WTC11 (cell line): ENCODE measurements at regions not wholly inside any gene's neighbourhood (a gene's known extent, or its start where the extent isn't known, plus 50 kb on each side); places are given as distances from the start of the nearest gene placed in this dataset.

Source experiments
- ATAC-seq: fragments of 200-7000 bp; cut with Tn5 transposase; 2 replicates; pipeline ENCODE4 v1.10.0; 2021; ENCODE audit warnings: mild to moderate bottlenecking, moderate library complexity
- CTCF ChIA-PET: fragments of 300-600 bp; sonication (Branson Sonifier 250); formaldehyde crosslinking; loops from one replicate; lab custom pipeline; 2021; ENCODE audit warnings: antibody characterized with exemption; lab: Charles Lee
- POLR2A ChIA-PET: fragments of 350-600 bp; sonication (Branson Sonifier 250); formaldehyde crosslinking; loops from one replicate; lab custom pipeline; 2021; ENCODE audit warnings: antibody characterized with exemption; lab: Charles Lee
- DNase-seq: peaks from one replicate; pipeline ENCODE4 v3.0.0; 2021; ENCODE audit warnings: low spot score
- H3K27ac Mint-ChIP-seq: 2 replicates; pipeline ENCODE4 v1.8.0; 2021; ENCODE audit warnings: mixed read lengths
- H3K27me3 Mint-ChIP-seq: 2 replicates; pipeline ENCODE4 v1.8.0; 2021; ENCODE audit warnings: low read depth, mild to moderate bottlenecking, moderate library complexity, mixed read lengths
- H3K36me3 Mint-ChIP-seq: 2 replicates; pipeline ENCODE4 v1.8.0; 2021; ENCODE audit warnings: mixed read lengths
- H3K4me1 Mint-ChIP-seq: 2 replicates; pipeline ENCODE4 v1.8.0; 2022; ENCODE audit warnings: mixed read lengths
- H3K4me3 Mint-ChIP-seq: 2 replicates; pipeline ENCODE4 v1.8.0; 2021; ENCODE audit warnings: mild to moderate bottlenecking, moderate library complexity, mixed read lengths
- H3K9me3 Mint-ChIP-seq: 2 replicates; pipeline ENCODE4 v1.8.0; 2021; ENCODE audit warnings: mixed read lengths
- ATF2 ChIP-seq: sonication (generic); formaldehyde crosslinking; IDR thresholded peaks from 2 replicates; pipeline ENCODE4 v1.8.1; 2022; ENCODE audit warnings: low read depth, missing genetic modification reagents, borderline replicate concordance
- E2F5 ChIP-seq: sonication (generic); formaldehyde crosslinking; IDR thresholded peaks from 2 replicates; pipeline ENCODE4 v1.8.1; 2022; ENCODE audit warnings: mild to moderate bottlenecking, moderate library complexity, missing genetic modification reagents
- GRHL2 ChIP-seq: fragments of 250-450 bp; sonication (Bioruptor Pico); IDR thresholded peaks from 2 replicates; pipeline ENCODE4 v1.8.0; 2022; ENCODE audit warnings: mild to moderate bottlenecking, moderate library complexity; ENCODE audit not compliant: insufficient replicate concordance, severe bottlenecking
- PRRX2 ChIP-seq: fragments of 250-450 bp; sonication (Bioruptor Pico); IDR thresholded peaks from 2 replicates; pipeline ENCODE4 v1.8.0; 2021; ENCODE audit warnings: mild to moderate bottlenecking
- TEAD4 ChIP-seq: sonication (generic); formaldehyde crosslinking; IDR thresholded peaks from 2 replicates; pipeline ENCODE4 v1.8.0; 2022; ENCODE audit warnings: mild to moderate bottlenecking, missing genetic modification reagents
- USF2 ChIP-seq: sonication (generic); formaldehyde crosslinking; IDR thresholded peaks from 2 replicates; pipeline ENCODE4 v1.8.1; 2023; ENCODE audit warnings: mild to moderate bottlenecking, missing genetic modification reagents, moderate library complexity
- ZNF263 ChIP-seq: sonication (generic); formaldehyde crosslinking; IDR thresholded peaks from 2 replicates; pipeline ENCODE4 v1.8.1; 2022; ENCODE audit warnings: low read depth, mild to moderate bottlenecking, moderate library complexity, missing genetic modification reagents
- ZNF317 ChIP-seq: sonication (generic); formaldehyde crosslinking; IDR thresholded peaks from 2 replicates; pipeline ENCODE4 v1.8.1; 2023; ENCODE audit warnings: low read depth, mild to moderate bottlenecking, moderate library complexity, missing genetic modification reagents, borderline replicate concordance
- ZNF396 ChIP-seq: fragments of 250-450 bp; sonication (Bioruptor Pico); IDR thresholded peaks from 2 replicates; pipeline ENCODE4 v1.8.0; 2021; ENCODE audit warnings: mild to moderate bottlenecking, moderate library complexity, borderline replicate concordance
- ZNF532 ChIP-seq: fragments of 250-450 bp; sonication (Bioruptor Pico); IDR thresholded peaks from 2 replicates; pipeline ENCODE4 v1.9.0; 2021; ENCODE audit warnings: mild to moderate bottlenecking, borderline replicate concordance
- ZNF671 ChIP-seq: fragments of 250-450 bp; sonication (Bioruptor Pico); IDR thresholded peaks from 2 replicates; pipeline ENCODE4 v1.8.0; 2021; ENCODE audit warnings: mild to moderate bottlenecking
- TF ChIP-seq, protein P1 (sequence below): sonication (generic); formaldehyde crosslinking; IDR thresholded peaks from 2 replicates; pipeline ENCODE4 v1.8.1; 2022; ENCODE audit warnings: missing genetic modification reagents, borderline replicate concordance
- TF ChIP-seq, protein P2 (sequence below): fragments of 250-450 bp; sonication (Bioruptor Pico); IDR thresholded peaks from 2 replicates; pipeline ENCODE4 v1.9.0; 2021; ENCODE audit warnings: mild to moderate bottlenecking
- TF ChIP-seq, protein P3 (sequence below): sonication (generic); formaldehyde crosslinking; IDR thresholded peaks from 2 replicates; pipeline ENCODE4 v1.8.0; 2022; ENCODE audit warnings: missing genetic modification reagents

DNA sequence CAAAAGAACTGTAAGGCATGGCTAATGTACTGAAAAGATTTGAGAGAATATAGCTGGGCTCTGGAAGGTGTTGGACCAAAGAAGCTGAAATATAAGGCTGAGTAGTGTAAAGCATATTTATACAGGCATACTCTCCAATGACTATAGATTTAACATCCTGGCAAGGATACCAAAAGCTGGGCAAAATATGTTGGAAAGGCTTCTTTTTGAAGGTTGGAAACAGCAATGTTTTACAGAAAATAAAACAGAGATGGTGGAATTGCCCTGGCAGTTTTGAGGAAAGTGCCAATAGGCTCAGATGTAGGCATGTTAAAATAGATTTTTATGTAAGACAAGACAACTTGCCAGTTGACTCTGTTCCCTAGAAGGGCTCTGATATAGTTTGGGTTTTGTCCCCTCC is 184.1 kb upstream of the SHISA6 start:
- CTCF ChIA-PET = no interaction called here
- peaks cover 14% of the 10 kb centered on the region for H3K27me3 Mint-ChIP-seq
- no peak overlapping the region for H3K4me3 Mint-ChIP-seq
- POLR2A ChIA-PET = no interaction called here
- DNase-seq (no peak), ATAC-seq (no peak)
- H3K4me1 Mint-ChIP-seq = no peaks in the 10 kb centered on the region
- no peak overlapping the region for H3K27ac Mint-ChIP-seq
- H3K9me3 Mint-ChIP-seq = peaks cover 85% of the 10 kb centered on the region
- TF ChIP-seq ZNF671 (CRISPR knock-in tag) (no peak), ZNF317 (CRISPR knock-in tag) (no peak), ATF2 (CRISPR knock-in tag) (no peak), ZNF263 (CRISPR knock-in tag) (no peak), PRRX2 (CRISPR knock-in tag) (no peak), E2F5 (CRISPR knock-in tag) (no peak), ZNF532 (no peak), USF2 (CRISPR knock-in tag) (no peak), GRHL2 (CRISPR knock-in tag) (no peak), TEAD4 (CRISPR knock-in tag) (no peak), ZNF396 (CRISPR knock-in tag) (no peak)
- TF ChIP-seq, protein P1, sequence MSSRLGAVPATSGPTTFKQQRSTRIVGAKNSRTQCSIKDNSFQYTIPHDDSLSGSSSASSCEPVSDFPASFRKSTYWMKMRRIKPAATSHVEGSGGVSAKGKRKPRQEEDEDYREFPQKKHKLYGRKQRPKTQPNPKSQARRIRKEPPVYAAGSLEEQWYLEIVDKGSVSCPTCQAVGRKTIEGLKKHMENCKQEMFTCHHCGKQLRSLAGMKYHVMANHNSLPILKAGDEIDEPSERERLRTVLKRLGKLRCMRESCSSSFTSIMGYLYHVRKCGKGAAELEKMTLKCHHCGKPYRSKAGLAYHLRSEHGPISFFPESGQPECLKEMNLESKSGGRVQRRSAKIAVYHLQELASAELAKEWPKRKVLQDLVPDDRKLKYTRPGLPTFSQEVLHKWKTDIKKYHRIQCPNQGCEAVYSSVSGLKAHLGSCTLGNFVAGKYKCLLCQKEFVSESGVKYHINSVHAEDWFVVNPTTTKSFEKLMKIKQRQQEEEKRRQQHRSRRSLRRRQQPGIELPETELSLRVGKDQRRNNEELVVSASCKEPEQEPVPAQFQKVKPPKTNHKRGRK = no peak
- TF ChIP-seq, protein P2, sequence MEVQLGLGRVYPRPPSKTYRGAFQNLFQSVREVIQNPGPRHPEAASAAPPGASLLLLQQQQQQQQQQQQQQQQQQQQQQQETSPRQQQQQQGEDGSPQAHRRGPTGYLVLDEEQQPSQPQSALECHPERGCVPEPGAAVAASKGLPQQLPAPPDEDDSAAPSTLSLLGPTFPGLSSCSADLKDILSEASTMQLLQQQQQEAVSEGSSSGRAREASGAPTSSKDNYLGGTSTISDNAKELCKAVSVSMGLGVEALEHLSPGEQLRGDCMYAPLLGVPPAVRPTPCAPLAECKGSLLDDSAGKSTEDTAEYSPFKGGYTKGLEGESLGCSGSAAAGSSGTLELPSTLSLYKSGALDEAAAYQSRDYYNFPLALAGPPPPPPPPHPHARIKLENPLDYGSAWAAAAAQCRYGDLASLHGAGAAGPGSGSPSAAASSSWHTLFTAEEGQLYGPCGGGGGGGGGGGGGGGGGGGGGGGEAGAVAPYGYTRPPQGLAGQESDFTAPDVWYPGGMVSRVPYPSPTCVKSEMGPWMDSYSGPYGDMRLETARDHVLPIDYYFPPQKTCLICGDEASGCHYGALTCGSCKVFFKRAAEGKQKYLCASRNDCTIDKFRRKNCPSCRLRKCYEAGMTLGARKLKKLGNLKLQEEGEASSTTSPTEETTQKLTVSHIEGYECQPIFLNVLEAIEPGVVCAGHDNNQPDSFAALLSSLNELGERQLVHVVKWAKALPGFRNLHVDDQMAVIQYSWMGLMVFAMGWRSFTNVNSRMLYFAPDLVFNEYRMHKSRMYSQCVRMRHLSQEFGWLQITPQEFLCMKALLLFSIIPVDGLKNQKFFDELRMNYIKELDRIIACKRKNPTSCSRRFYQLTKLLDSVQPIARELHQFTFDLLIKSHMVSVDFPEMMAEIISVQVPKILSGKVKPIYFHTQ (CRISPR knock-in tag) = no peak
- TF ChIP-seq, protein P3, sequence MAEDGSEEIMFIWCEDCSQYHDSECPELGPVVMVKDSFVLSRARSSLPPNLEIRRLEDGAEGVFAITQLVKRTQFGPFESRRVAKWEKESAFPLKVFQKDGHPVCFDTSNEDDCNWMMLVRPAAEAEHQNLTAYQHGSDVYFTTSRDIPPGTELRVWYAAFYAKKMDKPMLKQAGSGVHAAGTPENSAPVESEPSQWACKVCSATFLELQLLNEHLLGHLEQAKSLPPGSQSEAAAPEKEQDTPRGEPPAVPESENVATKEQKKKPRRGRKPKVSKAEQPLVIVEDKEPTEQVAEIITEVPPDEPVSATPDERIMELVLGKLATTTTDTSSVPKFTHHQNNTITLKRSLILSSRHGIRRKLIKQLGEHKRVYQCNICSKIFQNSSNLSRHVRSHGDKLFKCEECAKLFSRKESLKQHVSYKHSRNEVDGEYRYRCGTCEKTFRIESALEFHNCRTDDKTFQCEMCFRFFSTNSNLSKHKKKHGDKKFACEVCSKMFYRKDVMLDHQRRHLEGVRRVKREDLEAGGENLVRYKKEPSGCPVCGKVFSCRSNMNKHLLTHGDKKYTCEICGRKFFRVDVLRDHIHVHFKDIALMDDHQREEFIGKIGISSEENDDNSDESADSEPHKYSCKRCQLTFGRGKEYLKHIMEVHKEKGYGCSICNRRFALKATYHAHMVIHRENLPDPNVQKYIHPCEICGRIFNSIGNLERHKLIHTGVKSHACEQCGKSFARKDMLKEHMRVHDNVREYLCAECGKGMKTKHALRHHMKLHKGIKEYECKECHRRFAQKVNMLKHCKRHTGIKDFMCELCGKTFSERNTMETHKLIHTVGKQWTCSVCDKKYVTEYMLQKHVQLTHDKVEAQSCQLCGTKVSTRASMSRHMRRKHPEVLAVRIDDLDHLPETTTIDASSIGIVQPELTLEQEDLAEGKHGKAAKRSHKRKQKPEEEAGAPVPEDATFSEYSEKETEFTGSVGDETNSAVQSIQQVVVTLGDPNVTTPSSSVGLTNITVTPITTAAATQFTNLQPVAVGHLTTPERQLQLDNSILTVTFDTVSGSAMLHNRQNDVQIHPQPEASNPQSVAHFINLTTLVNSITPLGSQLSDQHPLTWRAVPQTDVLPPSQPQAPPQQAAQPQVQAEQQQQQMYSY (CRISPR knock-in tag) = no peak
- TF ChIP-seq, all 79 proteins: peak for 0
- peaks cover 67% of the 10 kb centered on the region for H3K36me3 Mint-ChIP-seq
